Activated CD4-positive, alpha-beta T cell treated with anti-CD3 and anti-CD28 coated beads, Interleukin-10, Interleukin-2, amounts not matched to agents 100 ng/mL and 50 ng/mL, durations not matched to agents 16 hours and 8 hours (primary cell): ENCODE measurements at regions not wholly inside any gene's neighbourhood (a gene's known extent, or its start where the extent isn't known, plus 50 kb on each side); places are given as distances from the start of the nearest gene placed in this dataset.
A peak's percentile ranks its signal among the peaks of the same experiment; 100 is the strongest.

Source experiments
- DNase-seq: peaks from one replicate; pipeline ENCODE4 v3.0.0-alpha.2; 2020

- no peak for DNase-seq
These were observed 399.9 kb downstream of the SH3GL2 start for GRCh38 chr9:17978773-17979172.

GRCh38 chr9:17986595-17986994 lies 407.7 kb downstream of the SH3GL2 start:
- no peak for DNase-seq

GRCh38 chr9:17987189-17987588 lies 408.3 kb downstream of the SH3GL2 start:
- DNase-seq: no peak

- DNase-seq: no peak
These were observed 409.6 kb downstream of the SH3GL2 start for GRCh38 chr9:17988489-17988888.

- DNase-seq: no peak
These were observed 411.7 kb downstream of the SH3GL2 start for GRCh38 chr9:17990602-17991001.

GRCh38 chr9:17993024-17993423 lies 414.2 kb downstream of the SH3GL2 start:
- DNase-seq: no peak

GRCh38 chr9:17994695-17995425 lies 416.0 kb downstream of the SH3GL2 start:
- DNase-seq: no peak

- no peak for DNase-seq
These were observed 417.9 kb downstream of the SH3GL2 start for GRCh38 chr9:17996728-17997127.

GRCh38 chr9:18002718-18003438 lies 424.0 kb downstream of the SH3GL2 start:
- DNase-seq: no peak

- no peak for DNase-seq
These were observed 427.7 kb downstream of the SH3GL2 start for GRCh38 chr9:18006591-18006990.

GRCh38 chr9:18007621-18008020 lies 428.8 kb downstream of the SH3GL2 start:
- DNase-seq: no peak

- DNase-seq: peak; percentile 1
These were observed 431.0 kb downstream of the SH3GL2 start for GRCh38 chr9:18009902-18010301.

- no peak for DNase-seq
These were observed 431.6 kb downstream of the SH3GL2 start for GRCh38 chr9:18010492-18010891.

GRCh38 chr9:18012170-18012569 lies 433.3 kb downstream of the SH3GL2 start:
- no peak for DNase-seq

- DNase-seq: no peak
These were observed 435.7 kb downstream of the SH3GL2 start for GRCh38 chr9:18014556-18014955.

GRCh38 chr9:18015116-18015515 lies 436.2 kb downstream of the SH3GL2 start:
- no peak for DNase-seq

- no peak for DNase-seq
These were observed 438.3 kb downstream of the SH3GL2 start for GRCh38 chr9:18017136-18017535.

GRCh38 chr9:18018221-18018620 lies 439.4 kb downstream of the SH3GL2 start:
- DNase-seq: no peak

GRCh38 chr9:18018661-18019060 lies 439.8 kb downstream of the SH3GL2 start:
- no peak for DNase-seq

- no peak for DNase-seq
These were observed 441.4 kb downstream of the SH3GL2 start for GRCh38 chr9:18020121-18020745.

GRCh38 chr9:18022642-18023041 lies 443.8 kb downstream of the SH3GL2 start:
- DNase-seq: no peak

GRCh38 chr9:18023332-18023731 lies 444.5 kb downstream of the SH3GL2 start:
- DNase-seq: no peak

GRCh38 chr9:18032636-18033035 lies 441.3 kb upstream of the ADAMTSL1 start:
- no peak for DNase-seq
